SJCRH30 (cell line): ENCODE measurements at regions not wholly inside any gene's neighbourhood (a gene's known extent, or its start where the extent isn't known, plus 50 kb on each side); places are given as distances from the start of the nearest gene placed in this dataset.
"Not testable (repeated sequence)": the region's sequence is repeated elsewhere in the genome, so short reads cannot be mapped to it uniquely, and the experiment has no call there.

Source experiments
- DNase-seq, 2 experiments: peaks; one replicate each; pipeline ENCODE4 v3.0.0-alpha.2; 2015 to 2020
- H3K27ac ChIP-seq: fragments of 250-450 bp; sonication (Bioruptor Pico); 2 replicates; pipeline ENCODE4 v1.5.1; 2020; ENCODE audit warnings: mild to moderate bottlenecking, moderate library complexity
- H3K27me3 ChIP-seq: fragments of 250-450 bp; sonication (Bioruptor Pico); 2 replicates; pipeline ENCODE4 v1.5.1; 2020; ENCODE audit warnings: mild to moderate bottlenecking, moderate library complexity
- H3K36me3 ChIP-seq: fragments of 250-450 bp; sonication (Bioruptor Pico); 2 replicates; pipeline ENCODE4 v1.5.1; 2020; ENCODE audit warnings: mild to moderate bottlenecking, moderate library complexity
- H3K4me1 ChIP-seq: fragments of 250-450 bp; sonication (Bioruptor Pico); 2 replicates; pipeline ENCODE4 v1.5.1; 2020; ENCODE audit warnings: mild to moderate bottlenecking, moderate library complexity
- H3K4me3 ChIP-seq: fragments of 250-450 bp; sonication (Bioruptor Pico); 2 replicates; pipeline ENCODE4 v1.5.1; 2020; ENCODE audit warnings: mild to moderate bottlenecking, moderate library complexity
- H3K9me3 ChIP-seq: fragments of 250-450 bp; sonication (Bioruptor Pico); replicated peaks from 2 replicates; pipeline ENCODE4 v1.5.1; 2020; ENCODE audit warnings: mild to moderate bottlenecking, moderate library complexity

- Histone ChIP-seq H3K36me3 (no peaks in the 10 kb centered on the region), H3K27me3 (no peaks in the 10 kb centered on the region), H3K9me3 (no peaks in the 10 kb centered on the region), H3K4me1 (peaks cover 10% of the 10 kb centered on the region; the same call in 1 of the 2 replicates), H3K27ac (no peak overlapping the region), H3K4me3 (no peak overlapping the region)
- no peak for DNase-seq
These were observed 515.4 kb downstream of the SOX6 start for GRCh38 chr11:15840966-15841365.

- Histone ChIP-seq H3K4me3 (no peak overlapping the region), H3K27me3 (no peaks in the 10 kb centered on the region), H3K27ac (no peak overlapping the region), H3K36me3 (no peaks in the 10 kb centered on the region), H3K4me1 (peaks cover 10% of the 10 kb centered on the region; the same call in 1 of the 2 replicates), H3K9me3 (no peaks in the 10 kb centered on the region)
- DNase-seq, result no peak
These were observed 514.2 kb downstream of the SOX6 start for GRCh38 chr11:15841931-15842740.

GRCh38 chr11:15843309-15843872 is 513.0 kb downstream of the SOX6 start:
- no peak overlapping the region for H3K27ac ChIP-seq
- peak; percentile 62 to 89 for DNase-seq

GRCh38 chr11:15845261-15845660 is 511.1 kb downstream of the SOX6 start:
- DNase-seq, result no peak
- no peak overlapping the region for H3K4me3 ChIP-seq
- no peaks in the 10 kb centered on the region for H3K9me3 ChIP-seq
- no peaks in the 10 kb centered on the region for H3K27me3 ChIP-seq
- H3K27ac ChIP-seq, result no peak overlapping the region
- no peaks in the 10 kb centered on the region for H3K36me3 ChIP-seq
- peaks cover 10% of the 10 kb centered on the region; the same call in 1 of the 2 replicates for H3K4me1 ChIP-seq

More at GRCh38 chr11:15843309-15843872, 513.0 kb downstream of the SOX6 start:
- Histone ChIP-seq H3K4me1 (peaks cover 10% of the 10 kb centered on the region; the same call in 1 of the 2 replicates), H3K9me3 (no peaks in the 10 kb centered on the region), H3K27me3 (no peaks in the 10 kb centered on the region), H3K4me3 (no peak overlapping the region), H3K36me3 (no peaks in the 10 kb centered on the region)

- H3K4me3 ChIP-seq, result no peak overlapping the region
- H3K4me1 ChIP-seq, result peaks cover 3% of the 10 kb centered on the region; the same call in 1 of the 2 replicates
- no peaks in the 10 kb centered on the region for H3K36me3 ChIP-seq
- DNase-seq, result no peak
- no peaks in the 10 kb centered on the region for H3K9me3 ChIP-seq
- no peaks in the 10 kb centered on the region for H3K27me3 ChIP-seq
- H3K27ac ChIP-seq, result no peak overlapping the region
These were observed 507.6 kb downstream of the SOX6 start for GRCh38 chr11:15848631-15849168.

GRCh38 chr11:15849257-15849656 is 507.1 kb downstream of the SOX6 start:
- Histone ChIP-seq H3K36me3 (no peaks in the 10 kb centered on the region), H3K27ac (no peak overlapping the region), H3K4me3 (no peak overlapping the region), H3K9me3 (no peaks in the 10 kb centered on the region), H3K4me1 (no peaks in the 10 kb centered on the region), H3K27me3 (no peaks in the 10 kb centered on the region; the same call in 1 of the 2 replicates)
- DNase-seq, result no peak

GRCh38 chr11:15850335-15850734 is 506.0 kb downstream of the SOX6 start:
- not testable (repeated sequence) for DNase-seq, H3K4me3 ChIP-seq, H3K9me3 ChIP-seq, H3K36me3 ChIP-seq, H3K27ac ChIP-seq, H3K4me1 ChIP-seq, H3K27me3 ChIP-seq

GRCh38 chr11:15851051-15851498 is 505.3 kb downstream of the SOX6 start:
- no peak for DNase-seq
- Histone ChIP-seq H3K27ac (no peak overlapping the region), H3K9me3 (no peaks in the 10 kb centered on the region), H3K36me3 (no peaks in the 10 kb centered on the region), H3K27me3 (peaks cover 3% of the 10 kb centered on the region; the same call in 1 of the 2 replicates), H3K4me1 (no peaks in the 10 kb centered on the region), H3K4me3 (no peak overlapping the region)

GRCh38 chr11:15852179-15852578 is 504.2 kb downstream of the SOX6 start:
- no peaks in the 10 kb centered on the region for H3K9me3 ChIP-seq
- H3K4me1 ChIP-seq, result no peaks in the 10 kb centered on the region
- DNase-seq, result peak in 1 of 2 experiments; percentile 54
- peaks cover 3% of the 10 kb centered on the region; the same call in 1 of the 2 replicates for H3K27me3 ChIP-seq
- H3K4me3 ChIP-seq, result no peak overlapping the region
- no peaks in the 10 kb centered on the region for H3K36me3 ChIP-seq
- no peak overlapping the region for H3K27ac ChIP-seq

GRCh38 chr11:15854245-15854644 is 502.1 kb downstream of the SOX6 start:
- DNase-seq, result no peak
- Histone ChIP-seq H3K27me3 (peaks cover 3% of the 10 kb centered on the region; the same call in 1 of the 2 replicates), H3K36me3 (no peaks in the 10 kb centered on the region), H3K27ac (no peak overlapping the region), H3K4me3 (no peak overlapping the region), H3K9me3 (no peaks in the 10 kb centered on the region), H3K4me1 (no peaks in the 10 kb centered on the region)

- Histone ChIP-seq H3K36me3 (no peaks in the 10 kb centered on the region), H3K9me3 (0 out of 2 replicates have a peak, but pooled peaks cover 2% of the 10 kb centered on the region), H3K27ac (no peak overlapping the region), H3K4me3 (no peak overlapping the region), H3K27me3 (peaks cover 3% of the 10 kb centered on the region; the same call in 1 of the 2 replicates), H3K4me1 (no peaks in the 10 kb centered on the region)
- DNase-seq, result no peak
These were observed 497.5 kb downstream of the SOX6 start for GRCh38 chr11:15858881-15859280.

- Histone ChIP-seq H3K27ac (no peak overlapping the region), H3K36me3 (no peaks in the 10 kb centered on the region)
- DNase-seq, result no peak
These were observed 496.9 kb downstream of the SOX6 start for GRCh38 chr11:15859411-15859810.

GRCh38 chr11:15861256-15861655 is 495.1 kb downstream of the SOX6 start:
- Histone ChIP-seq H3K27me3 (no peaks in the 10 kb centered on the region), H3K4me1 (no peaks in the 10 kb centered on the region), H3K4me3 (no peak overlapping the region), H3K27ac (no peak overlapping the region), H3K9me3 (0 out of 2 replicates have a peak, but pooled peaks cover 2% of the 10 kb centered on the region), H3K36me3 (no peaks in the 10 kb centered on the region)
- DNase-seq, result no peak

More at GRCh38 chr11:15859411-15859810, 496.9 kb downstream of the SOX6 start:
- Histone ChIP-seq H3K9me3 (0 out of 2 replicates have a peak, but pooled peaks cover 2% of the 10 kb centered on the region), H3K4me1 (no peaks in the 10 kb centered on the region), H3K27me3 (peaks cover 2% of the 10 kb centered on the region; the same call in 1 of the 2 replicates), H3K4me3 (no peak overlapping the region)

- H3K27ac ChIP-seq, result no peak overlapping the region
- H3K27me3 ChIP-seq, result no peaks in the 10 kb centered on the region
- no peak for DNase-seq
- no peaks in the 10 kb centered on the region for H3K36me3 ChIP-seq
- H3K4me1 ChIP-seq, result no peaks in the 10 kb centered on the region
- H3K4me3 ChIP-seq, result no peak overlapping the region
- 0 out of 2 replicates have a peak, but pooled peaks cover 2% of the 10 kb centered on the region for H3K9me3 ChIP-seq
These were observed 492.9 kb downstream of the SOX6 start for GRCh38 chr11:15863411-15863810.
